NOMO-1 (cell line): ENCODE measurements at regions not wholly inside any gene's neighbourhood (a gene's known extent, or its start where the extent isn't known, plus 50 kb on each side); places are given as distances from the start of the nearest gene placed in this dataset.
A peak's percentile ranks its signal among the peaks of the same experiment; 100 is the strongest.

Experiments used
- DNase-seq, 2 experiments: peaks; one replicate each; lab custom pipeline; 2025; ENCODE audit not compliant: unreplicated experiment in 2 of 2; lab: John Stamatoyannopoulos, UW

DNA sequence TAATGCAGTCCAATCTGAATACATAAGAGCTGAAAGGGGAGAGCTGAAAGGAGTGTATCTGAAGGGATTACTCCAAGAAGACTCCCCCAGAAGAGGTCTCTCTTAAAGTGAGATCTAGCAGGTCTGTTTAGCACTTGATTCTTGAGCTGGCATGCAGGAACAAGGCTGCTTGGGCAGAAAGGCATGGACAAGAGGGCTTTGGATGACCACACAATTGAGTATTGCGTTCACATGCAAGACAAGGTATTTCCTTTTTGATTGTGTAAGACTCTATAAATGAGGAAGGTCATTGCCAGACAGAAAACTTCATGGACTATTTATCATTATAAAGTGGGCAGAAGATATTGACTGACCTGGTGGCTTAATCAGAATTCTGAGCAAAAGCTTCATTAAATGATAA, 145.5 kb upstream of the AFF2 start:
- no peak for DNase-seq

DNA sequence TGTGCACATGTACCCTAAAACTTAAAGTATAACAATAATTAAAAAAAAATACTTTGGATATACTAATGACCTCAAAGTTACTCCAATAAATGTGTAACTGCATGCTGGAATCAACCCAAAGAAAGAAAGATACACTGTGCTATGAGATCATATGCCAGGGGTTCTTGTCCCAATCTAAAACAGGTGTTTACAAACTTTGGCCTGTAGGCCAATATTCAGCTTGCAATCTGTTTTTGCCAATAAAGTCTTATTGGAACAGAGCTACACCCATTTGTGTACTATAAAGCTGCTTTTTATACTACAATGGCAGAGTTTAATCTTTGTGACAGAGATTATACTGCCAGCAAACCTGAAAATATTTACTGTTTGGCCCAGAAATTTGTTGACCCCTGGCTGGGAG, 138.8 kb upstream of the AFF2 start:
- no peak for DNase-seq

DNA sequence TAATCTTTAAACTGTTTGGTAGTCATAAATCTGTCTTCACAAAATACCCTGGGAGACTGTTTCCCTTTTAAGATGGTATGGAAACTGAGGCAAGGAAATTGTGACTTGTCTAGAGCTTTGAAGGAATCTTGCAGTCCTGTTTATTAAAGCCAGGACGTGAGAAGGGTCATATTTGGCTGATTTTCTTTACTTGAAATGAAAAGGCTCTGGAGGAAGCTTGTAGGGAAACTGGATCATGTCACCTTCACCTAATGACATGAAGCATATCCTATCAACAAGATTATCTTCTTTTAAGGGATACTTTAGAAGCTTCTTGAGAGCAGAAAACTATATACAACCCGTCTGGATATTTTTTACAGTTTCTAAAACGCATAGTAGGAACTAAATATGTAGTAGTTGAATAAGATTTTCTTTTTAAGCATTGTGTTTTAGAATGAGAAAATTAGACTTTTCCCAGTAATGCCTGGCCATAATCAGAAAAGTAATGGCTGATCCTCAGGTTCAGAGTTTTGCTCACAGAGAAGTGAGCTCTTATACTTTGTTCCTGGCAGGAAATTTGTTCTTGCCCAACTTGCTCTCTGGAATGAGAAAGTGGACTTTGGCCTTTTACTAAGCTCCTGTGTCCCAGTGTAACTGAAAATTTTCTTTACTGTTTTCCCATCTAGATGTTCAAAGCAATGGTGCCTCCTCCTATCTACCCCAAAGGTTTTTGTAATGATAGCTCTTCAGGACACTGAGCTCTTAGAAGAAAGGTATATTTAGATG, 136.8 kb upstream of the AFF2 start:
- no peak for DNase-seq

DNA sequence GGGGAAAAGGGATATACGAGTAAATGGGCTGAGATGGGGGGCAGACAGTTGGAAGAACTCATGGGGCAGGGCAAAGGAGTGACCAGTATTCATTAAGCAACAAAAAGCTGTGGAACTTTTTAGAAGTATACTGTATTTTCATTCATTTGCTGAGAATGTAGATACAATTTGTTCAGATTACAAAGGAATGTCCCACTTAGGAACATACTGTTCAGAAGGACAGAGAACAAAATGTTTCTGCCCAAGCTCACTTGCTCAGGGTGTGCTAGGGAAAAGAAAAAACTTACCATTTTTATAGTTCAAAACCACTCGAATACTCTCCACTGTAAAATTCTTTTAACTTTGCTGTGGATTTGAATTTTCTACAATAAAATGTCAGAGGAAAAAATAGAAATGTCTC, 135.2 kb upstream of the AFF2 start:
- no peak for DNase-seq

DNA sequence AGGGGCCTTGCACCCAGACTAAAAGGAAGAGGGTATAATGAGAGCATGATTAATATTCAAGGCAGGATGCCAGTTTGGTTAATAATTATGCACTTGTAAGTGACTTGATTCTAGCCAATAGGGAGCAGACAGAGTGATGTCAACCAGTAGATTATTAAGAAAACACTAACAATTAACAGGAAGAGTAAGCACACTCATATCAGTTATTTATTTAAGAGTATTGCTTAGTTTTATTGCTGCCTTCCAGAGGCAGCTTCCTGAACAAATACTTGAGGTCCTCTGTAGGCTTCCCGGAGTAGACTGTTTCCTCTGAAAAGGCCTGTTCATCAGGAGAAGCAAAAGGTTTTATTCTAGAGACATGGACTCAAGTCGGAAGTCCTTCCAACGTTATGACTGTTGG, 129.1 kb upstream of the AFF2 start:
- DNase-seq, result no peak

DNA sequence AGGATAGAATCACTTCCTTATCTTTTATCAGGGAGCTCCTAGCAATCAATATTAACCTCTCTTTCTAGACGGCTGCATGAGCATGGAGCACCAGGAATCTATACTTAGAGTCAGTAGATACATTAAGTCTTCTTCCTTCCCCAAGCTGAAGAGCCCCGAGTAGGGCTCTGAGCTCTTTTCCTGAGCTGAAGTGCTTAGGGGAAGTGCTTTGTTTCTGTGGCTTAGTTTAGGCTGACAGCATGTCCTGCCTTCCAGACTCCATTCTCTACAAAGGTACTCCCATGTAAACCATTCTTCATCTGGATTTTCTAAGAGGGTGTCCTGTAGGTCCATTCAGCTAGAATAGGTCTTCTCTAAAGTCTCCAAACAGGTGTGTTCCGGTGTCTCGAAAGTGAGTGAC, 127.5 kb upstream of the AFF2 start:
- no peak for DNase-seq

DNA sequence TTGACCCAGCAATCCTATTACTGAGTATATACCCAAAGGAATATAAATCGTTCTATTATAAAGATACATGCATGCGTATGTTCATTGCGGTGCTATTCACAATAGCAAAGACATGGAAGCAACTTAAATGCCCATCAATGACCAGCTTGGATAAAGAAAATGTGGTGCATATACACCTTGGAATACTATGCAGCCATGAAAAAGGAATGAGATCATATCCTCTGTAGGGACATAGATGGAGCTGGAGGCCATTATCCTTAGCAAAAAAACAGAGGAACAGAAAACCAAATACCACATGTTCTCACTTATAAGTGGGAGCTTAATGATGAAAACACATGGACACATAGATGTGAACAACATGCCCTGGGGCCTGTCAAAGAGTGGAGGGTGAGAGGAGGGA, 124.1 kb upstream of the AFF2 start:
- DNase-seq, result no peak

DNA sequence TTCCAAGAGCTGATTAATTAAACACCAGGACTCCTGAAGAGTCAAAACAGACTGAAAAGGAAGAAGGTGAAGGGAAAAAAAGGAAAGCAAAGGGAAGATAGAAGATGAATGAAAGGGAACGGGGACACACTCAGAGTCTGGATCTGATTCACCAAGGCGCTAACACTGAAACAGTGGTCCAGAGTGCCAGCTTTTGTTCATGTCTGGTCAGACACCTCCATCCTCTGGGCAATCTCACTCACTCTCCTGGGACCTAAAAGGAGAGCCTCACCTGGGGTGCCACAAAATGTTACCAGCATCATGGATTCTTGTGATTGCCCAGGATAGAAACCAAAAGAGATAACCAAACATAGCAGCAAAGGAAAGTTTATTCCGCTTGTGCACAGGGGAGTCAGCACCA, 120.3 kb upstream of the AFF2 start:
- no peak for DNase-seq

DNA sequence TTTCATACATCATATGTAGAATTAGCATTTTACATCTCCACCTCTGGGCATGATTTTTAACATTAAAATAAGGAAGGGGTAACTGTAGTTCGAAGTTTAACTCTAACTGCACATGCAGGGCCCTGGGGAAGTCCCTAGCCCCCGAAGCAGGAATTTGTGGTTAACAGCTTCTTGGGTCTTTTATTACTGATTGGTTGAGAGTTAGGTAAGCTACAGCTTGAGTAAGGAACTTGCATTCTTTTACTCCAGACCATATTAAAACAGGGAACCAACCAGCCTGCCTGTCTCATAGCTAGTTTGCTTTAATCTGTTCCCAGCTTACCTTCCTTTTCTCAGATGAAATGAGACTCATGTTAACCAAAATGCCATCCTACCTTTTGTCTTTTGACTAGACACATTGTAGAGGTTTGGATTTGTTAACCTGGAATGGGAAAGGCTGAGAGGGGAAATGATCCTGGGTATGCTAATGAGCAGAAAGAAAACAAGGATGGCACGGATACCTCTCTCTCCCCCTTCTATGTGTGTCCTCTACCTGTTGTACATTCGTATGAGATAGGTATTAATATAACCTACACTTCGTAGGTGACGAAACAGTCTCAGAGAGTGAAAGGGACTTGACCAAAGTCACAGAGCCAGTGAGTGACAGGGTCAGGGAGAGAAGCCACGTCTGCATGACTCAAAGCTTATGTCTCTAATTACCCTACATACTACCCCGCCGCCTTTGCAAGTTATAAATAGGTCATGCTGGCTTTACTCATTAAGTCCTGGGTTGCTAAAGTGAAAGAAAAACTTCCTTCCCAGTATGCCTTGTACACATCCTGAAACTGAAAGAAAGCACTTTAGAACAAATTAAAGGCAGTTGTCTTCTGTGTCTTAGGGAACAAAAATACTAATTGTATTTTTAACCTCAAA, 119.5 kb upstream of the AFF2 start:
- peak; percentile 65 to 91 for DNase-seq

DNA sequence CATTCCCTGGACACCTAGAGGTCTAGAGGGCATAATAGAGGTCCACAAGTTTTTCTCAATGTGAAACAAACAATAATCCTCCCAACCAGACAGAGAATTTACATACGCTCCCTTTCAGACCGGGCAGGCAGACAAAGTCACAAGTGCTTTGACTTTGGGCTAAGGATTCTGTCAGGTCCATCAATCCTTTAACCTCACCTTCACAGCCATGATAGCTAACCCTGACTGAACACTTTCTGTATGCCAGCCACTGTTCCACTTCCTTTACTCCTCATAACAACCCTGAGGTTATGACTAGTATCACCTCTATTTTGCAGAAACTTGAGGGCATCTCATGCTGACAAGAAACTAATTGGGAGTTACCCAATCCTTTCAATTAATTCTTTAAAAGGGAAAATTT, 118.8 kb upstream of the AFF2 start:
- no peak for DNase-seq

DNA sequence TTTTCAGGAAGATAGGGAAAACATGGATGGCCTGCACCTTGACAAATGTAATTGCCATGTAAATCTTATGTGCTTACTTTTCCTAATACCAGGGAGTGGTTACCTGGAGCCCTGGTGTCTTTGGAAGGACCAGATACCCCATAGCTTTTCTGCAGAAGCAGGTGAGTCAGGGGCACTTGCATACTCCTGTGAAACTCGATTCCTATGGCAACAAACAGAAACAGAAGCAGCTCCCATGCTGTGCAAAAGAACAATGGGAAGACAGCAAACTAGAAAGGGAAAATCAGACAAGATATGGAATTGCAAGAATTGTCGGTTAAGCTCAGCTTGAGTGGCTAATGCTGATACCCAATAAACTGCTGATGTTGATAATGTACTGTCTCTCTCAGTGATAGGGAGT, 117.4 kb upstream of the AFF2 start:
- DNase-seq, result no peak

DNA sequence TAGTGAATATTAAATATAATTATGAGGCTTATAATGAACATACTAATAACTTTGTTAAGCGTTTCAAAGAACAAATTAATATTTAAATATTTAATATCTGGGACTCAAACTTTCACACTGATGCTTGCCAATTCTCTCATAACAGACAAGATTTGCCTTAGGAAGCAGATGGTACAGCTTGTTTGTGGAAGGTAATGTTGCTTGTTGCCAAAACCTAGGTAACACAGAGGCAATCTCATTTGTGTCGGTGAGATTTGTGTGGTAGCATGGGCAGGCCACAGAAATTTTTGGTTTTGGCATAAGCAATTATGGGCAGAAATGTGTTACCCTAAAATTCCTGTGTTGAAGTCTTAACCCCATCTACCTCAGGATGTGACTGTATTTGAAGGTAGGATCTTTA, 114.9 kb upstream of the AFF2 start:
- DNase-seq, result no peak

DNA sequence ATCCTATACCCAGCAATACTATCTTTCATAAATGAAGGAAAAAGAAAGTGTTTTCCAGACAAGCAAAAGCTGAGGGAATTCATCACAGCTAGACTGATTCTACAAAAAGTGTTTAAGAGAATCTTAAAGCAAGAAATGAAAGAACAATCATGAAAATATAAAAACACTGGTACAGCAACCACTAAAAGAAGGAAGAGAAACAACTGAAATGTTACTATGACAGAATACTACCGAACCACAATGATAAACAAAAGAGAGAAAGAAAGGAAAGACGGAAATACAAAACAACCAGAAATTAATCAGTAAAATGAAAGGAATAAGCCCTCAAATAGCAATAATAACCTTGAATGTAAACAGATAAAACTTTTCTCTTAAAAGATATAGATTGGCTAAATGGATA, 110.8 kb upstream of the AFF2 start:
- peak in 1 of 2 experiments; percentile 16 for DNase-seq

DNA sequence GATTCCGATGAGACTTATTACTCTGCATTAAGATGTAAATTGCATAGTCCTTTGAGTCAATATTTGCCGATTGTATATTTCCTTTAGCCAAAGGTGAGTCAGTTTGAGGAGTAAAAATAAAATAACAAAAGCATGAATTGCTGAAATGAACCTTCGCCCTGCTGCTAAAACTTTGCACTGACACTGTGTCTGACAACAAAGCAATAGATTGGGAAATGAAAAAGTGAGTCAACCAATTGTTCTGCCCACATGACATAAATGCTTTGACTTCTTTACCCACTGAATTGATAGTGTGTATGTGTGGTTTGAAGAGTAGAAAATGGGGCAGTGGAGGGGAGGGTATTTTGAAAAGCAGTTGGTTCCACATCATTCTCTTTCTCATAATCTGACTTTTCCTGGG, 88.4 kb upstream of the AFF2 start:
- DNase-seq, result peak in 1 of 2 experiments; percentile 10

DNA sequence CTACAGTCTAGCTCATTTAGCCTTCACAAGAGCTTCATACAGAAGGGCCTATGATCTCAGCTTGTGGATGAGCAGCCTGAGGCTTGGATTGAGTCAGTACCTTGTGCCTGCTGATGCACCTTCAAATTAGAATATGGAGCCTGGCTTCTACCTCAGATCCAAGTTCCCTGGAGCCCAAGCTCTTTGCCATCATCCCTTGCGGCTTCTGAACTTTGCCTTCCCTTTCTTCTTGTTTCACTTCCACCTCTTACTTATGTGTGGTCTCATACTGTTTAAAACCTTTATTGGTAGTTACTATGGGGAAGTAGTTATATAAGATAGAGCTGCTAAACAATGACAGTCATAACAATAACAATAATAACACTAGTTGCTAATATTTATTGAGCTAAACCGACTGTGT, 84.3 kb upstream of the AFF2 start:
- DNase-seq, result peak; percentile 72 to 83

DNA sequence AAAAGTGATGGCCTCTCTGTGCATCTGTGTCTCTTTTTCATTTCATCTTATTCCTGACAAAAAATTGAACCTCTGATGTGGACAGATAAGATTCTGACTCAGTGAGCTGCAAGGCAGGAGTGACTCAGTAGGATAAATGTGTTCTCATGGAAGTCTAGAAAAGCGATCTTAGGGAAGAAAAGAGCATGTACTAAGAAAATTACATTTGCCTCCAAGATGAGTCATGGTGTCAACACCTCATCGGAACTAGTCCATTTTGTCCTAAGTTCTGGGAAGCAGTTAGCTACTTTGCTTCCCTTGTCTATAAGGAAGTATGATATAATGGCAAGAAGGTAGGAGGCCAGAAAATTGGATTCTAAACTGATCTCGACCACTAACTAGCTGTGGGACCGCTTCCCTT, 83.5 kb upstream of the AFF2 start:
- DNase-seq, result no peak

DNA sequence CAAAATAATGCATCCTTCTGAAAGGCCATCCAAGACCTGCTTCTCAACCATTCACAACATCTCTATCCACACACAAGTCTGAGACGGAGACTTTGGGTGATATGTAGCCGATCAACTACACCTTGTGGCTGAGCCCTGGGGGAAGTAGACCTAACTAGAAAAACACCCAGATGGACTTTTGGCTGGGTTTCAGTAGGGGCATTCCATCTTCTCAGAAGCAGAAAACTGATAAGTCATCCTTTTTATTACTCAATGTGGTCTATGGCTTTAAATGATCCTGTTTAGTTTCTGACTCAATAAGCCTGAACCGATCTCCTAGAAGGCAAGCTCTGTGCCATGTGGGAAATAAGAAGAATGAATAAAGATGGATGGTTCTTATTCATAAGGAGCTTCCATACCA, 82.5 kb upstream of the AFF2 start:
- peak in 1 of 2 experiments; percentile 26 for DNase-seq

DNA sequence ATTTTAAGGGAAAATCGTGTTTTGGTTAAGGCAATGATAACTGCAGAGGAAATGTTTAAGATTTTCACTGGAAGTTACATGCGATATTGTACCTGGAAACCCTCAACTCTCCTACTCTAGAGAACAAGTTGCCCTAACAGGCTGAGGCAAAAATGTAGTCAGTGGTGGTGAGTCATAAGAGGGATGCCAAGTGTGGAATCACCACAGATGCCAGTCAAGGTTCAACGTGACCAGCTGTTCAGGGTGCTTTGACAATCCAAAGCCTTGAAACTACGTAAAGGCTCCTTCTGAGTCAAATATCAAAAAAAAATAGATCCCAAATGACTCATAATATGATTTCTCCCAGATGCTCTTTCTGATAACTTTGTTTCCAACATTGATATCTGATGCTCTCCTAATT, 77.9 kb upstream of the AFF2 start:
- no peak for DNase-seq

DNA sequence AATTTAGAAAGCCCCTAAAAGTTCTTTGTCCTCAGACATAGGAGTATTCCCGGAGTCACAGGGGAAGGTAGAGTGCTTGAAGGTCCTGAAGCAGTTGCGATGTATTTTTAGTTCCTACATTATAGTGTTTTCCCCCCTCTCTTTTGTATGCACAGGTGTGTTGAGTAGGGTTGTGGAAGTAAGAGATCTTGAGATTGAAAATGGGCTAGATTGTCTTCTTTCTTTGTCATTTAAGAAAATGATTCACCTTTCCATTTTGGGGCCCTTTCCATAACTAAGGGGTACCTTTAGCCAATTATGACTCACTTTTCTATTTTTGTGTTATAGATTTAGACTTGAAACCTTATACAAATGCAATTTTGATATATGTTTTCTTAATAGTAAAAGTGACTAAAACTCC, 75.8 kb upstream of the AFF2 start:
- no peak for DNase-seq

DNA sequence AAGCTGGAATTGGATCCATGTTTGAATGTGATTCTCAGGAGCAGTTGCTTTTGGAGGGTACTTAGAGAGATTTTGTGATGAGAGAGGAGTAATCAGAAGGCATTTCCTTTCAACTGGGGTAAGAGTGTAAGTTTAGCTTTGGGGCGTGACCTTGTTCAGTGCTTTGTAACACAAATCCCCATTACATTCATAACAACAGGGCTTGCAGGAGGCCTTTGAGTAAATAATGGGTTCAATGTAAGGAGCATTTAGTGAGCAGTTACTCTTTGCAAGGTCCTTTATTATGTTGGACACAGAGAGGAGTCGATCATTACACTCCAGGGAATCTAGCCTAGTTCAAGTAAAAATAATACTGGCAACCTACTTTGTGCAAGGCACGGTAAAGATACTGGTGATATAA, 74.0 kb upstream of the AFF2 start:
- DNase-seq, result no peak

DNA sequence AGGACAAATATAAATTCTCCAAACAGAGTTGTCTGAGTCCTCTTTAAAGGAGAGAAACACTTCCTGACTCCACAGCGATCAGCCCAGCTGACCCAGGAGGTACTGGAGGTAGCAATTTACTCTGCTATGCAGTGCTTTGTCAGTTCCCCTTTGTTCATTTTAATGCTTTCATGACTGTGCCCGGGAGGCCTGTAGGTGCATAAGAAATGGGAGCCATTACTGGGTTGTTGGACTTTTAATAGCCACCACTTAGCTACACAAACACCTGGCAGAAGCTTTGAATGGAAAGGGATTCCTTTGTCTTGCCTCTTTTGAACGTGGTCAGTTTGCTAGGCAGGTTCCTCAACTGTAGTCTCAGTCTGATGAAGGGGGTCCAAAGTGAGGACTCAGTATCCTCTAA, 59.0 kb upstream of the AFF2 start:
- DNase-seq, result no peak

DNA sequence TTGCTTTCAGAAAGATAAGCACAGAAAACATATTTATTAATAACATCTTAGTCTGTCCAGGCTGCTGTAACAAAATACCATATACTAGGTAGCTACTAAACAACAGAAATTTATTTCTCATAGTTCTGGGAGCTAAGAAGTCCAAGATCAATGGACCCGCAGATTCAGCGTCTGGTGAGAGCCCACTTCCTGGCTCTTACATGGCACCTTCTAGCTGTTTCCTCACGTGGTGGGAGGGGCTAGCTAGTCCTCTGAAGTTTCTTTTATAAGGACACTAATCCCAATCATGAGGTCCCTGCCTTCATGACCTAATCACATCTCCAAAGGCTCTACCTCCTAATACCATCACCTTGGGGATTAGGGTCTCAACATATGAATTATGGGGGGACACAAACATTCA, 57.2 kb upstream of the AFF2 start:
- DNase-seq, result no peak
